HL-60 (cell line): ENCODE measurements at regions not wholly inside any gene's neighbourhood (a gene's known extent, or its start where the extent isn't known, plus 50 kb on each side); places are given as distances from the start of the nearest gene placed in this dataset.

ENCODE experiments used
- CTCF ChIP-seq: IDR thresholded peaks from one replicate; pipeline ENCODE4 v1.5.1; 2011; ENCODE audit warnings: low read length, control low read depth, inconsistent platforms; ENCODE audit not compliant: insufficient read depth
- POLR2AphosphoS5 ChIP-seq: IDR thresholded peaks from 2 replicates; pipeline ENCODE4 v1.6.1; 2012; ENCODE audit warnings: low read depth
- REST ChIP-seq: IDR thresholded peaks from 2 replicates; pipeline ENCODE4 v1.6.1; 2012; ENCODE audit warnings: low read depth; ENCODE audit not compliant: insufficient replicate concordance

- TF ChIP-seq CTCF (no peak), POLR2AphosphoS5 (no peak), REST (no peak)
These were observed 1802.0 kb downstream of the SUCLG1 start for GRCh38 chr2:82657106-82657505.
